Muscle of leg (tissue), 3 donors: ENCODE measurements at regions not wholly inside any gene's neighbourhood (a gene's known extent, or its start where the extent isn't known, plus 50 kb on each side); places are given as distances from the start of the nearest gene placed in this dataset.

ENCODE experiments used
- DNase-seq: peaks from one replicate; pipeline ENCODE4 v3.0.0; 2013
- H3K27ac ChIP-seq: one replicate; pipeline ENCODE4 v1.5.1; 2013; ENCODE audit warnings: mild to moderate bottlenecking, low read length, control low read depth
- H3K27me3 ChIP-seq: one replicate; pipeline ENCODE4 v1.6.1; 2013; ENCODE audit warnings: low read length; ENCODE audit not compliant: control insufficient read depth, insufficient read depth
- H3K36me3 ChIP-seq: one replicate; pipeline ENCODE4 v1.6.1; 2013; ENCODE audit warnings: low read length; ENCODE audit not compliant: control insufficient read depth, insufficient read depth
- H3K4me1 ChIP-seq: one replicate; pipeline ENCODE4 v1.6.1; 2013; ENCODE audit warnings: low read length; ENCODE audit not compliant: control insufficient read depth, insufficient read depth
- H3K4me3 ChIP-seq: one replicate; pipeline ENCODE4 v1.5.1; 2013; ENCODE audit warnings: low read length, control low read depth
- H3K9me3 ChIP-seq: replicated peaks from 2 replicates; pipeline ENCODE4 v1.6.1; 2013; ENCODE audit warnings: low read depth, low read length; ENCODE audit not compliant: control insufficient read depth
- WGBS: methylation state at CpG from one replicate; pipeline ENCODE4 v1.1.5; 2013; ENCODE audit warnings: missing lambda C conversion rate; ENCODE audit not compliant: insufficient coverage; 5-methylcytosine and 5-hydroxymethylcytosine counted together

GRCh38 chr6:92354270-92354829, 1065.0 kb downstream of the EPHA7 start:
- DNase-seq, result no peak
- Histone ChIP-seq H3K4me3 (no peak overlapping the region), H3K9me3 (no peaks in the 10 kb centered on the region), H3K4me1 (no peaks in the 10 kb centered on the region), H3K27ac (no peak overlapping the region), H3K27me3 (no peaks in the 10 kb centered on the region), H3K36me3 (no peaks in the 10 kb centered on the region)
- 80% methylated on average over 2 of the region's 2 CpGs for WGBS

GRCh38 chr6:92352130-92352529, 1067.2 kb downstream of the EPHA7 start:
- WGBS, result no CpG with 5 or more reads among the region's 2 CpGs
- no peak overlapping the region for H3K27ac ChIP-seq
- no peaks in the 10 kb centered on the region for H3K36me3 ChIP-seq
- no peak overlapping the region for H3K4me3 ChIP-seq
- H3K27me3 ChIP-seq, result no peaks in the 10 kb centered on the region
- no peaks in the 10 kb centered on the region for H3K9me3 ChIP-seq
- no peak for DNase-seq
- H3K4me1 ChIP-seq, result no peaks in the 10 kb centered on the region

DNA sequence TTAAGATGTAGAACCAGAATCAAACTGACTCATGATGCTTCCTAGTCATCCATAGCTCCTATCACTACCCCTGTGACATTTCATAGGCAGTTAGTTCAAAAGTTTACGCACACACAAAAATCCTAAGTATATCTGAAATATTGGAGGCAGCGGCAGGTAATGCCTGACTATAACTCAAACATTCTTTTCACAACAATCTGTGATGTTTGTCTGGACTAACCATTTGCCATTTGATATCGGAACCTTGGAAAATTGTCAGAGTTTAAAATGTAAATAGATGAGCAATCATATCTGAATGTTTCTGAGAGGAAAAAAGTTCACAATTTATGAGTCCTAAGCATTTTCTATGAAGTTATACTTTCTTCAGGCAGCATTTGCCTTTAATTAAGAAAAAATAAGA, 1078.2 kb downstream of the EPHA7 start:
- Histone ChIP-seq H3K27me3 (no peaks in the 10 kb centered on the region), H3K4me3 (no peak overlapping the region), H3K9me3 (no peaks in the 10 kb centered on the region), H3K4me1 (no peaks in the 10 kb centered on the region), H3K36me3 (no peaks in the 10 kb centered on the region), H3K27ac (no peak overlapping the region)
- WGBS, result no CpG with 5 or more reads among the region's 3 CpGs
- no peak for DNase-seq

DNA sequence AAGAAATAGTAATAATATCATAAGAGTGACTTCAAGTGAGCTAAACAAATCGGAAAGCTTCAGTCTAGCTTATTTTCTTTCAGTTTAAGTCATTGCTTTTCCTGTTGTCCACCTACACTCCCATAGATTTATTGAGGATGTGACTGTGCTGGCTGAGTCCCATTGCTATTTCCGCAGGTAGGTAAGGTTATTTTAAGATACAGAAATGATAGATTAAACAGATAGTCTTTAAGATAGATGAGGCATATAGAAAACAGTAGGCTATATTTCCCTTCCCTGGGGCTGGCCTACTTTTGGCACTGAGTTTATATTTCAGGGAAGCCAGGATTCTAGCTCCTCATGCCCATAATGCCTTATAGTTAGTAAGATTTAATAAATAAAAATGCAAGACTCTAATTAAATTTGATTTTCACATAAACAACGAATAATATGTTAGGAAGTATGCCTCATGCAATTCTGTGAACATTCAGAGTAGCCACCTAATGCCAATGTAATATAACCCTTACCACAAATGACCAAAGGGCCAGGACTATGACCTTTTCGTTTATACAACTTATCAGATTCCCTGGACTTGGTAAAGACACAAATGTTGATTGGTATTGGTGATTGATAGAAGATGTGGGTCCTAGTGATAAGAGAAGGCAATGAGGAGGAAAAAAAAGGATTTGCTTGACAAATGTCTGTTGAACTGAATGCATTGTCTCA, 1079.3 kb downstream of the EPHA7 start:
- H3K36me3 ChIP-seq, result no peaks in the 10 kb centered on the region
- whole genome bisulfite sequencing, result no CpG with 5 or more reads among the region's 4 CpGs

GRCh38 chr6:92337571-92337970, 1081.8 kb downstream of the EPHA7 start:
- WGBS, result no CpG with 5 or more reads among the region's 2 CpGs
- DNase-seq, result no peak
- Histone ChIP-seq H3K9me3 (no peaks in the 10 kb centered on the region), H3K36me3 (no peaks in the 10 kb centered on the region), H3K27me3 (no peaks in the 10 kb centered on the region), H3K4me1 (no peaks in the 10 kb centered on the region), H3K27ac (no peak overlapping the region), H3K4me3 (no peak overlapping the region)

More for the DNA sequence above, 1079.3 kb downstream of the EPHA7 start:
- Histone ChIP-seq H3K4me3 (no peak overlapping the region), H3K27ac (no peak overlapping the region), H3K27me3 (no peaks in the 10 kb centered on the region), H3K9me3 (no peaks in the 10 kb centered on the region), H3K4me1 (no peaks in the 10 kb centered on the region)
- DNase-seq, result no peak

- Histone ChIP-seq H3K9me3 (no peaks in the 10 kb centered on the region), H3K4me3 (no peak overlapping the region), H3K4me1 (no peaks in the 10 kb centered on the region), H3K36me3 (no peaks in the 10 kb centered on the region), H3K27ac (peak overlapping the region; percentile 29), H3K27me3 (no peaks in the 10 kb centered on the region)
- DNase-seq, result peak; percentile 71
- 33% methylated on average over 1 of the region's 7 CpGs for WGBS
These were observed 1090.0 kb downstream of the EPHA7 start for GRCh38 chr6:92329208-92329847.

GRCh38 chr6:92315312-92315711, 1104.0 kb downstream of the EPHA7 start:
- no peaks in the 10 kb centered on the region for H3K4me1 ChIP-seq
- H3K9me3 ChIP-seq, result no peaks in the 10 kb centered on the region
- DNase-seq, result no peak
- WGBS, result no CpG with 5 or more reads among the region's 1 CpG
- H3K36me3 ChIP-seq, result no peaks in the 10 kb centered on the region
- H3K4me3 ChIP-seq, result no peak overlapping the region
- no peaks in the 10 kb centered on the region for H3K27me3 ChIP-seq
- no peak overlapping the region for H3K27ac ChIP-seq

GRCh38 chr6:92297101-92297500, 1122.3 kb downstream of the EPHA7 start:
- H3K4me1 ChIP-seq, result no peaks in the 10 kb centered on the region
- DNase-seq, result peak; percentile 14
- no peak overlapping the region for H3K4me3 ChIP-seq
- no peaks in the 10 kb centered on the region for H3K9me3 ChIP-seq
- no CpG with 5 or more reads among the region's 4 CpGs for WGBS
- H3K27ac ChIP-seq, result no peak overlapping the region
- H3K36me3 ChIP-seq, result no peaks in the 10 kb centered on the region
- no peaks in the 10 kb centered on the region for H3K27me3 ChIP-seq

- Histone ChIP-seq H3K4me1 (no peaks in the 10 kb centered on the region), H3K27me3 (no peaks in the 10 kb centered on the region), H3K9me3 (no peaks in the 10 kb centered on the region), H3K4me3 (no peak overlapping the region), H3K27ac (no peak overlapping the region), H3K36me3 (no peaks in the 10 kb centered on the region)
- DNase-seq, result no peak
- 75% methylated on average over 1 of the region's 1 CpG for WGBS
These were observed 1127.3 kb downstream of the EPHA7 start for GRCh38 chr6:92292067-92292466.

GRCh38 chr6:92289831-92290230, 1129.5 kb downstream of the EPHA7 start:
- H3K9me3 ChIP-seq, result no peaks in the 10 kb centered on the region
- no peaks in the 10 kb centered on the region for H3K4me1 ChIP-seq
- H3K36me3 ChIP-seq, result no peaks in the 10 kb centered on the region
- no peaks in the 10 kb centered on the region for H3K27me3 ChIP-seq
- peak; percentile 24 for DNase-seq
- no peak overlapping the region for H3K4me3 ChIP-seq
- no peak overlapping the region for H3K27ac ChIP-seq
